IMR-90 (cell line): ENCODE measurements at regions not wholly inside any gene's neighbourhood (a gene's known extent, or its start where the extent isn't known, plus 50 kb on each side); places are given as distances from the start of the nearest gene placed in this dataset.

Experiments
- ATAC-seq: fragments of 200-7000 bp; cut with Tn5 transposase; 2 replicates; pipeline ENCODE4 v1.9.1; 2020; ENCODE audit warnings: low read depth, mild to moderate bottlenecking, moderate library complexity
- BruUV-seq: library from RNA; stranded (reverse); fragments of 400-500 nt; replicated peaks from 2 replicates; lab custom pipeline; 2021; lab: Mats Ljungman, UMichigan
- CTCF ChIA-PET: fragments of 300-600 bp; formaldehyde crosslinking; extraction: SDS; loops from one replicate; lab custom pipeline; 2021; ENCODE audit warnings: antibody characterized with exemption; lab: Yijun Ruan, JAX
- POLR2A ChIA-PET: fragments of 300-600 bp; sonication (Branson Sonifier 250); formaldehyde crosslinking; loops from one replicate; lab custom pipeline; 2022; ENCODE audit warnings: antibody characterized with exemption; ENCODE audit not compliant: unreplicated experiment; lab: Charles Lee
- DNase-seq: peaks from one replicate; pipeline ENCODE4 v3.0.0; 2013
- H2AFZ ChIP-seq: replicated peaks from 2 replicates; pipeline ENCODE3; 2013; ENCODE audit warnings: low read length, mild to moderate bottlenecking; ENCODE audit not compliant: poor library complexity
- H2AK5ac ChIP-seq: 2 replicates; pipeline ENCODE4 v1.6.1; 2013; ENCODE audit warnings: low read depth, low read length, inconsistent platforms
- H2AK9ac ChIP-seq: replicated peaks from 2 replicates; pipeline ENCODE3; 2013; ENCODE audit warnings: mild to moderate bottlenecking, low read depth, low read length, moderate library complexity; ENCODE audit not compliant: poor library complexity
- H2BK120ac ChIP-seq: 2 replicates; pipeline ENCODE4 v1.6.1; 2013; ENCODE audit warnings: low read depth, low read length, inconsistent platforms
- H2BK15ac ChIP-seq: 3 replicates; pipeline ENCODE4 v1.6.1; 2013; ENCODE audit warnings: low read depth, low read length, inconsistent platforms
- H2BK20ac ChIP-seq: 2 replicates; pipeline ENCODE4 v1.6.1; 2013; ENCODE audit warnings: low read depth, mild to moderate bottlenecking, inconsistent platforms, low read length, moderate library complexity
- H2BK5ac ChIP-seq: 2 replicates; pipeline ENCODE4 v1.6.1; 2013; ENCODE audit warnings: mild to moderate bottlenecking, low read depth, low read length, inconsistent platforms; ENCODE audit not compliant: poor library complexity, severe bottlenecking
- H3K14ac ChIP-seq: replicated peaks from 2 replicates; pipeline ENCODE4 v1.6.1; 2013; ENCODE audit warnings: low read depth, low read length, inconsistent platforms
- H3K18ac ChIP-seq: 2 replicates; pipeline ENCODE4 v1.6.1; 2013; ENCODE audit warnings: low read depth, low read length, control low read depth
- H3K23ac ChIP-seq: 2 replicates; pipeline ENCODE4 v1.6.1; 2013; ENCODE audit warnings: low read depth, low read length, inconsistent platforms
- H3K27ac ChIP-seq: 2 replicates; pipeline ENCODE4 v1.5.1; 2013; ENCODE audit warnings: mild to moderate bottlenecking, control low read depth, low read length; ENCODE audit not compliant: insufficient read depth
- H3K27me3 ChIP-seq: 2 replicates; pipeline ENCODE4 v1.6.1; 2013; ENCODE audit warnings: low read length; ENCODE audit not compliant: control insufficient read depth, insufficient read depth
- H3K36me3 ChIP-seq: 2 replicates; pipeline ENCODE4 v1.6.1; 2013; ENCODE audit warnings: low read length, mixed read lengths; ENCODE audit not compliant: control insufficient read depth, insufficient read depth
- H3K4ac ChIP-seq: 2 replicates; pipeline ENCODE4 v1.6.1; 2013; ENCODE audit warnings: low read depth, low read length, inconsistent platforms
- H3K4me1 ChIP-seq: 2 replicates; pipeline ENCODE4 v1.6.1; 2013; ENCODE audit warnings: low read length, mixed read lengths; ENCODE audit not compliant: control insufficient read depth, insufficient read depth
- H3K4me2 ChIP-seq: 2 replicates; pipeline ENCODE4 v1.6.1; 2013; ENCODE audit warnings: low read depth, mild to moderate bottlenecking, control low read depth, low read length, moderate library complexity
- H3K4me3 ChIP-seq: 2 replicates; pipeline ENCODE4 v1.5.1; 2013; ENCODE audit warnings: low read depth, mild to moderate bottlenecking, control low read depth, low read length, moderate library complexity; ENCODE audit not compliant: insufficient read depth
- H3K56ac ChIP-seq: 2 replicates; pipeline ENCODE4 v1.6.1; 2013; ENCODE audit warnings: low read length, inconsistent platforms; ENCODE audit not compliant: insufficient read depth; ENCODE audit errors: extremely low read depth
- H3K79me1 ChIP-seq, 2 experiments: 2 replicates each; pipeline ENCODE4 v1.6.1; 2013; ENCODE audit warnings: low read length in 2 of 2, inconsistent platforms in 1 of 2, low read depth in 1 of 2
- H3K9ac ChIP-seq: 2 replicates; pipeline ENCODE4 v1.6.1; 2013; ENCODE audit warnings: low read depth, low read length, control low read depth
- H3K9me1 ChIP-seq: 2 replicates; pipeline ENCODE4 v1.6.1; 2013; ENCODE audit warnings: low read length, inconsistent platforms; ENCODE audit not compliant: insufficient read depth
- H3K9me3 ChIP-seq: 2 replicates; pipeline ENCODE4 v1.6.1; 2013; ENCODE audit warnings: low read length; ENCODE audit not compliant: control insufficient read depth, insufficient read depth
- H4K20me1 ChIP-seq: 2 replicates; pipeline ENCODE4 v1.6.1; 2013; ENCODE audit warnings: low read length, inconsistent platforms; ENCODE audit not compliant: insufficient read depth
- H4K5ac ChIP-seq: 2 replicates; pipeline ENCODE4 v1.6.1; 2013; ENCODE audit warnings: mild to moderate bottlenecking, low read depth, low read length, control low read depth
- H4K8ac ChIP-seq, 2 experiments: 2 replicates each; pipeline ENCODE4 v1.6.1; 2013; ENCODE audit warnings: low read depth in 2 of 2, low read length in 2 of 2, control low read depth in 1 of 2, inconsistent platforms in 1 of 2
- H4K91ac ChIP-seq: 2 replicates; pipeline ENCODE4 v1.6.1; 2013; ENCODE audit warnings: low read depth, low read length, inconsistent platforms; ENCODE audit not compliant: insufficient read depth
- RAD21 ChIP-seq: IDR thresholded peaks from 2 replicates; pipeline ENCODE4 v1.6.1; 2012; ENCODE audit warnings: low read length, improper control_type of control experiment
- WGBS, 2 experiments: methylation state at CpG; one replicate each; pipeline versions ENCODE4 v1.1.5 to v1.1.7; 2013; ENCODE audit warnings: missing lambda C conversion rate in 2 of 2; ENCODE audit not compliant: insufficient read length in 1 of 2; ENCODE audit errors: extremely low coverage in 2 of 2; 5-methylcytosine and 5-hydroxymethylcytosine counted together
- dilution Hi-C: fragments of 300-500 bp; cut with HindIII; formaldehyde crosslinking; loops from one replicate; pipeline ENCODE4 v1.14.3; 2018; ENCODE audit warnings: low sequenced_read_pairs; ENCODE audit not compliant: unreplicated experiment
- in situ Hi-C: fragments of 300-500 bp; cut with MboI; formaldehyde crosslinking; loops from 3 replicates; pipeline ENCODE4 v1.14.3; 2019; ENCODE audit warnings: low sequenced_read_pairs, inconsistent platforms, mixed read lengths
- intact Hi-C: fragments of 100-400 bp; cut with micrococcal nuclease; formaldehyde crosslinking; loops from 2 replicates; pipeline ENCODE4 v1.10.0; 2022
- TF ChIP-seq, protein P1 (sequence below): fragments of 150-350 bp; IDR thresholded peaks from 2 replicates; pipeline ENCODE4 v1.6.1; 2017; ENCODE audit warnings: mild to moderate bottlenecking, antibody characterized with exemption, low read length, low read depth

- POLR2A ChIA-PET, result no interaction called here
- H3K9ac ChIP-seq, result no peak overlapping the region
- H2AFZ ChIP-seq, result no peak overlapping the region
- H3K18ac ChIP-seq, result no peak overlapping the region
- H3K27ac ChIP-seq, result no peak overlapping the region
- ATAC-seq (no peak), DNase-seq (no peak)
- intact Hi-C loops, result no loop called here
- no peaks in the 10 kb centered on the region for H3K9me1 ChIP-seq
- no peak overlapping the region for H2BK15ac ChIP-seq
- 80% methylated on average over 1 of the region's 5 CpGs; no CpG with 5 or more reads in 1 of the 2 experiments for WGBS, 2 experiments
- H4K91ac ChIP-seq, result no peak overlapping the region; the same call in 1 of the 2 replicates
- H3K79me1 ChIP-seq, result no peaks in the 10 kb centered on the region
- H3K9me3 ChIP-seq, result no peaks in the 10 kb centered on the region
- no peaks in the 10 kb centered on the region for H4K20me1 ChIP-seq
- peaks cover 3% of the 10 kb centered on the region for H3K4me1 ChIP-seq
- H3K4me3 ChIP-seq, result no peak overlapping the region
- BruUV-seq, result no TSS peak
- 0 out of 2 replicates have a peak overlapping the region, but pooled peaks have one; percentile 18 for H2BK120ac ChIP-seq
- H2BK5ac ChIP-seq, result no peak overlapping the region
- H3K27me3 ChIP-seq, result no peaks in the 10 kb centered on the region; the same call in 1 of the 2 replicates
- H2AK9ac ChIP-seq, result no peak overlapping the region
- CTCF ChIA-PET, result interaction anchor here (0.6 kb wide), 1 partner anchor 10 kb away, joined by 8 read pairs; no protein-coding TSS in a partner anchor
- dilution Hi-C loops, result no loop called here
- TF ChIP-seq, protein P1, sequence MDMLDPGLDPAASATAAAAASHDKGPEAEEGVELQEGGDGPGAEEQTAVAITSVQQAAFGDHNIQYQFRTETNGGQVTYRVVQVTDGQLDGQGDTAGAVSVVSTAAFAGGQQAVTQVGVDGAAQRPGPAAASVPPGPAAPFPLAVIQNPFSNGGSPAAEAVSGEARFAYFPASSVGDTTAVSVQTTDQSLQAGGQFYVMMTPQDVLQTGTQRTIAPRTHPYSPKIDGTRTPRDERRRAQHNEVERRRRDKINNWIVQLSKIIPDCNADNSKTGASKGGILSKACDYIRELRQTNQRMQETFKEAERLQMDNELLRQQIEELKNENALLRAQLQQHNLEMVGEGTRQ, result no peak
- no peak for TF ChIP-seq RAD21
- no peak overlapping the region for H3K4me2 ChIP-seq
- peak overlapping the region; percentile 13; the same call in 1 of the 2 replicates for H2AK5ac ChIP-seq
- no peak overlapping the region for H3K14ac ChIP-seq
- H3K36me3 ChIP-seq, result no peaks in the 10 kb centered on the region
- H4K5ac ChIP-seq, result no peak overlapping the region
- 0 out of 2 replicates have a peak overlapping the region, but pooled peaks have one; percentile 9 for H3K4ac ChIP-seq
- peak overlapping the region; percentile 29 for H2BK20ac ChIP-seq
- H3K56ac ChIP-seq, result no peak overlapping the region
- in situ Hi-C loops, result no loop called here
- H4K8ac ChIP-seq, result peak overlapping the region in 1 of 2 experiments; percentile 10; a peak in 1 of 4 replicates
- H3K23ac ChIP-seq, result no peak overlapping the region
Measured at GRCh38 chr10:29772403-29772802, 137.6 kb upstream of the SVIL start.
